ENCODE measurements at regions not wholly inside any gene's neighbourhood (a gene's known extent, or its start where the extent isn't known, plus 50 kb on each side); places are given as distances from the start of the nearest gene placed in this dataset.

DNA sequence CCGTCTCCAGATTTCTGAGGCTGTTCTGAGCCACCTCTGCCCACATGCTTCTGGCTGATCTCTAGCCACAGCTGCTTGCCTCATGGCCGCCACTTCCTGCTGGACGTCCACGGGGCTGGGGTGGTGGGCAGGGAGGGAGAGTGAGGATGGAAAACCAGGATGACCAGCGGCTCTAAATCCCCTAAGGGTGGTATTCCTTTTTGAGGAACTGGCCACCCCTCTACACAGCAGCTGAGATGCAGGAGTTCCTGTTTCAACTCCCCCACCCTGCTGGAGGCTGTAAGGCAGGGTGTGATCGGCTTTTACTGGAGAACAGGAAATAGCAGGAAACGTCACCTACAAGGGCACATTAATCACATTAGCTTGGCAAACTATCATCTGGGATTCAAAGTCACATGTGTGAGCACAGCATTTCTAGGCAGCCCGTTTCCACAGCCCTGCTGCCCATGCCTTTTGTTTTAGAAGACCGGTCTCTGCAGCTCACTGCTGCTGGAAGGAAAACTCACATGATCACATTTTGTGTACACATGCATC lies 181.6 kb upstream of the ECI2 start:
- ATAC-seq (peak; percentile 84 to 93 (median 88)), DNase-seq (peak; percentile 17 to 77)
- Histone ChIP-seq H3K27me3 (no peaks in the 10 kb centered on the region), H3K4me1 (peaks cover 11 to 63% (median 48%) of the 10 kb centered on the region in 9 donors), H3K36me3 (no peaks in the 10 kb centered on the region), H3K4me3 (no peak overlapping the region), H3K9me3 (peaks cover 0 to 29% (median 11%) of the 10 kb centered on the region in 11 donors), H3K27ac (peak overlapping the region; percentile 63 to 88 (median 76))
- 28 to 37% methylated on average over 9 of the region's 9 CpGs for WGBS, 2 donors
- intact Hi-C loops (cut with DNase I): loop anchor here in 7 of 10 donors (5.0 to 10.0 kb wide), 4 partner anchors 35 to 628 kb away; partner anchors contain the start of gene CDYL (in 1 of the 7)
- TF ChIP-seq, protein P1, sequence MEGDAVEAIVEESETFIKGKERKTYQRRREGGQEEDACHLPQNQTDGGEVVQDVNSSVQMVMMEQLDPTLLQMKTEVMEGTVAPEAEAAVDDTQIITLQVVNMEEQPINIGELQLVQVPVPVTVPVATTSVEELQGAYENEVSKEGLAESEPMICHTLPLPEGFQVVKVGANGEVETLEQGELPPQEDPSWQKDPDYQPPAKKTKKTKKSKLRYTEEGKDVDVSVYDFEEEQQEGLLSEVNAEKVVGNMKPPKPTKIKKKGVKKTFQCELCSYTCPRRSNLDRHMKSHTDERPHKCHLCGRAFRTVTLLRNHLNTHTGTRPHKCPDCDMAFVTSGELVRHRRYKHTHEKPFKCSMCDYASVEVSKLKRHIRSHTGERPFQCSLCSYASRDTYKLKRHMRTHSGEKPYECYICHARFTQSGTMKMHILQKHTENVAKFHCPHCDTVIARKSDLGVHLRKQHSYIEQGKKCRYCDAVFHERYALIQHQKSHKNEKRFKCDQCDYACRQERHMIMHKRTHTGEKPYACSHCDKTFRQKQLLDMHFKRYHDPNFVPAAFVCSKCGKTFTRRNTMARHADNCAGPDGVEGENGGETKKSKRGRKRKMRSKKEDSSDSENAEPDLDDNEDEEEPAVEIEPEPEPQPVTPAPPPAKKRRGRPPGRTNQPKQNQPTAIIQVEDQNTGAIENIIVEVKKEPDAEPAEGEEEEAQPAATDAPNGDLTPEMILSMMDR (IDR thresholded peaks at IDR 0.05): peak in 3 of 9 donors; percentile 17

DNA sequence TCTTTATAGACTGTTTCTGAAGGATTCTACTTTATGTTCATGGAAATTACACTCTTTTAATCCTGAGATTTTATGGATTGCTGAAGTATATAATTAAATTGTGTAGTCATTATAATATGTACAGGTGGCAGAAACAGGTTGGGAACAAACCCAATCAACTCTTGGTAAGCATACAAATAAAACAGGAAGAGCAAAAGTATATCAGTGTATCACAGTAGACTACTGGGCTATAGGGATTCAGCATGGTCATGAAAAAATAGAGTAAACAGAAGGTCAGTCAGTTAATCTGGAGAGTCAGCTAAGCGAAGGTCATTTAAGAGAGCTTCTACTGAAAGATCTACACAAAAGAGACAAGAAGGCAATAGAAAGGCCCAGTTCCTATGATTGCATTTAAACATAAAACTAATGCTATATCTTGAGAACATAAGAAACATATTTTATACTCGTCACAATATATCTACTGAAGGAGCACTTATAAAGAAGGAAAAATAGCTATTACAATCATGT lies 178.9 kb upstream of the ECI2 start:
- H3K36me3 ChIP-seq: no peaks in the 10 kb centered on the region
- TF ChIP-seq, protein P1 (IDR thresholded peaks at IDR 0.05): no peak
- ATAC-seq: no peak
- H3K27ac ChIP-seq: no peak overlapping the region
- H3K9me3 ChIP-seq: peaks cover 0 to 50% (median 25%) of the 10 kb centered on the region in 11 donors
- intact Hi-C loops (cut with DNase I): loop anchor here in 6 of 10 donors (5.0 to 10.0 kb wide), 4 partner anchors 461 to 631 kb away; partner anchors contain the start of gene CDYL (in 1 of the 6)
- H3K4me3 ChIP-seq: no peak overlapping the region
- H3K4me1 ChIP-seq: peaks cover 3 to 40% (median 28%) of the 10 kb centered on the region in 9 donors
- 50 to 51% methylated on average over 2 of the region's 2 CpGs for WGBS, 2 donors
- no peaks in the 10 kb centered on the region for H3K27me3 ChIP-seq
- no peak for DNase-seq

DNA sequence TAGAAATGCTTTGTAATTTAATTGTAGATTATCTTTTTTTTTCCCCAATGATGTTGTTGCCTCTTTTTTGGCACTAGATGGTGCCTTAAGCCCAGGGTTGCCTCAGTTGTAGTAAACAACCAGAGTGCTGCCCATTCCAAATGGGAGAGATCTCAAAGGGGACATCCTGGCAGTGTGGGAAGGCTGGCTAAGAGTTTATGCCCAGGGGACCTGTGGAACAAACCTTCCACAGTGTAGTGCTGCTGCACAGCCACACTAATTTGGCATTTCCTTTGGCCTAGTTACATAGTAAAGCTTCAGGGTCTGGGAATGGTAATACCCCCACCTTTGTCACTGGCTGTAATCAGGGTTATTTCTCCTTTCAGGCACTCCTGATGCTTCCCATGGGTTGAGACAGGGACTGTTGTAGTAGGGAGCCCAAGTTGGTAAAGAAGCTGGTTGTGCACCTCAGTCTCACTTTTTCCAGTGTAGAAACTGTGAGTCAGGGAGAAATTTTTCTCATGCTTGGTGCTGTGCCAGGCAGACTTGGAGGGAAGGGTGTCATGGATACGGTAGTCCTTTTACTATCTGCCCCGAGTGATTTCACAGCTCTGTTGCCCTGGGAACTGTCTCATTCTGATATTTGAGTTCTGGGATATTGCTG lies 177.8 kb upstream of the ECI2 start:
- WGBS, 2 donors: 15 to 16% methylated on average over 2 of the region's 2 CpGs
- TF ChIP-seq, protein P1 (IDR thresholded peaks at IDR 0.05): peak; percentile 13 to 60 (median 48)
- Histone ChIP-seq H3K4me1 (peaks cover 3 to 29% (median 20%) of the 10 kb centered on the region in 9 donors), H3K36me3 (no peaks in the 10 kb centered on the region), H3K4me3 (no peak overlapping the region), H3K27me3 (no peaks in the 10 kb centered on the region), H3K9me3 (peaks cover 0 to 50% (median 25%) of the 10 kb centered on the region in 11 donors), H3K27ac (peak overlapping the region in 6 of 10 donors; percentile 6 to 57 (median 32))
- intact Hi-C loops (cut with DNase I): loop anchor here in 9 of 10 donors (1.0 to 10.0 kb wide), 6 partner anchors 462 to 632 kb away; partner anchors contain the start of gene CDYL (in 1 of the 9)
- ATAC-seq (peak; percentile 35 to 75 (median 61)), DNase-seq (peak in 1 of 2 donors; percentile 36)

DNA sequence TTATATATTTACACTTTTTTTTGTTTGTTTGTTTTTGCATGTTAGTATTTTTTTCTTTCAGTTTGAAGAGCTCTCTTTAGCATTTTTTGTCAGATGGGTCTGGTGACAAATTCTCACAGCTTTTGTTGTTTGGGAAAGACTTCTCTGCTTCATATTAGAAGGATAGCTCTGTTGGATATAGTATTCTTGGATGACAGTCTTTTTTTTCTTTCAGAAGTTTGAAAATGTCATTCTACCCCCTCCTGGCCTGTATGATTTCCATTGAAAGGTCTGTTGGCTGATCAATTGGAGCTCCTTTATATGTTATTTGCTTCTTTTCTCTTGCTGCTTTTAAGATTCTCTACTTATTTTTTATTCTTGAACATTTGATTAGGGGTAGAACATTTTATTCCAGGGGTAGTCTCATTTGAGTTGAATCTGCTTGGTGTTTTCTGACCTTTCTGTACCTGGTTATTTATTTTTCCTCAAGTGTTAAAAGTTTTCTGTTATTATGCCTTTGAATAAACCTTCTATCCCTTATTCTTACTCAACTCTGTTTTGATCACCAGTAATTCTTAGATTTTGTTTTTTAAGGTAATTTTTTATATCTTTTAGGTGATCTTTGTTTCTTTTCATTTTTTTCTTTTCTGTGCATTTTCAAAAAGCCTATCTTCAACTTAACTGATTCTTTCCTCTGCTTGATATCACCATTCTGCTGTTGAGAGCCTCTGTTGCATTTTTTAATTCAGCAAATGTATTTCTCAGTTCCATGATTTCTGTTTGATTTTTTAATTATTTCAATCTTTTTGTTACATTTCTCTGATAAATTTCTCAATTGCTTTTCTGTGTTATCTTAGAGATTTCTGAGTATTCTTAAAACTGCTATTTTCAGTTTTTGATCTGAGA lies 176.8 kb upstream of the ECI2 start:
- peaks cover 1 to 19% (median 11%) of the 10 kb centered on the region in 9 donors for H3K4me1 ChIP-seq
- intact Hi-C loops (cut with DNase I): loop anchor here in 8 of 10 donors (2.0 to 10.0 kb wide), 5 partner anchors 463 to 633 kb away; partner anchors contain the start of gene CDYL (in 1 of the 8)
- no peak for DNase-seq
- no peak for ATAC-seq
- TF ChIP-seq, protein P1 (IDR thresholded peaks at IDR 0.05): no peak
- H3K27me3 ChIP-seq: no peaks in the 10 kb centered on the region
- no peaks in the 10 kb centered on the region for H3K36me3 ChIP-seq
- peaks cover 0 to 50% (median 25%) of the 10 kb centered on the region in 11 donors for H3K9me3 ChIP-seq
- no peak overlapping the region for H3K4me3 ChIP-seq
- no peak overlapping the region for H3K27ac ChIP-seq

All from heart right ventricle (tissue), 16 donors.